MM.1S (cell line): ENCODE measurements at regions not wholly inside any gene's neighbourhood (a gene's known extent, or its start where the extent isn't known, plus 50 kb on each side); places are given as distances from the start of the nearest gene placed in this dataset.

ENCODE experiments used
- CTCF ChIP-seq: fragments of 300-600 bp; sonication (generic); IDR thresholded peaks from 2 replicates; pipeline ENCODE4 v1.5.1; 2016; ENCODE audit warnings: antibody characterized with exemption, low read length, mixed read lengths
- EZH2 ChIP-seq: fragments of 300-600 bp; sonication (generic); optimal IDR thresholded peaks from 2 replicates; pipeline ENCODE3; 2017; ENCODE audit warnings: low read depth, mild to moderate bottlenecking, antibody characterized with exemption, low read length, mixed read lengths
- EZH2phosphoT487 ChIP-seq: fragments of 300-600 bp; sonication (generic); IDR thresholded peaks from 2 replicates; pipeline ENCODE4 v1.6.1; 2018; ENCODE audit warnings: antibody characterized with exemption, low read length

GRCh38 chr12:115802767-115803166 is 474.7 kb downstream of the MED13L start:
- TF ChIP-seq CTCF, result no peak
- no peak for TF ChIP-seq EZH2phosphoT487
- TF ChIP-seq EZH2, result no peak
